Calu3 (cell line): ENCODE measurements at regions not wholly inside any gene's neighbourhood (a gene's known extent, or its start where the extent isn't known, plus 50 kb on each side); places are given as distances from the start of the nearest gene placed in this dataset.

Experiments
- BruUV-seq: library from RNA; stranded (reverse); fragments of 400-500 nt; replicated peaks from 2 replicates; lab custom pipeline; 2021; lab: Mats Ljungman, UMichigan
- CTCF ChIA-PET: fragments of 300-600 bp; sonication (Branson Sonifier 250); formaldehyde crosslinking; loops from one replicate; lab custom pipeline; 2022; ENCODE audit warnings: antibody characterized with exemption; lab: Charles Lee
- DNase-seq: peaks from one replicate; pipeline ENCODE4 v3.0.0; 2022
- H3K27ac Mint-ChIP-seq: one replicate; pipeline ENCODE4 v1.8.0; 2022; ENCODE audit warnings: mixed read lengths; ENCODE audit not compliant: unreplicated experiment
- H3K27me3 Mint-ChIP-seq: one replicate; pipeline ENCODE4 v1.8.0; 2022; ENCODE audit warnings: mixed read lengths; ENCODE audit not compliant: unreplicated experiment
- H3K36me3 Mint-ChIP-seq: one replicate; pipeline ENCODE4 v1.8.0; 2022; ENCODE audit warnings: mild to moderate bottlenecking, moderate library complexity, mixed read lengths; ENCODE audit not compliant: insufficient read depth, unreplicated experiment
- H3K4me1 Mint-ChIP-seq: one replicate; pipeline ENCODE4 v1.8.0; 2022; ENCODE audit warnings: mild to moderate bottlenecking, low read depth, mixed read lengths; ENCODE audit not compliant: unreplicated experiment
- H3K4me3 Mint-ChIP-seq: one replicate; pipeline ENCODE4 v1.8.0; 2022; ENCODE audit warnings: mild to moderate bottlenecking, low read depth, moderate library complexity, mixed read lengths; ENCODE audit not compliant: unreplicated experiment
- H3K9me3 Mint-ChIP-seq: one replicate; pipeline ENCODE4 v1.8.0; 2022; ENCODE audit warnings: low read depth, mixed read lengths; ENCODE audit not compliant: unreplicated experiment
- intact Hi-C: fragments of 100-400 bp; cut with micrococcal nuclease; formaldehyde crosslinking; loops from one replicate; pipeline ENCODE4 v1.10.0; 2022; ENCODE audit not compliant: unreplicated experiment
- TF ChIP-seq, protein P1 (sequence below): fragments of 200-600 bp; IDR thresholded peaks from one replicate; pipeline ENCODE4 v1.8.0; 2022; ENCODE audit warnings: antibody characterized with exemption; ENCODE audit not compliant: unreplicated experiment

DNA sequence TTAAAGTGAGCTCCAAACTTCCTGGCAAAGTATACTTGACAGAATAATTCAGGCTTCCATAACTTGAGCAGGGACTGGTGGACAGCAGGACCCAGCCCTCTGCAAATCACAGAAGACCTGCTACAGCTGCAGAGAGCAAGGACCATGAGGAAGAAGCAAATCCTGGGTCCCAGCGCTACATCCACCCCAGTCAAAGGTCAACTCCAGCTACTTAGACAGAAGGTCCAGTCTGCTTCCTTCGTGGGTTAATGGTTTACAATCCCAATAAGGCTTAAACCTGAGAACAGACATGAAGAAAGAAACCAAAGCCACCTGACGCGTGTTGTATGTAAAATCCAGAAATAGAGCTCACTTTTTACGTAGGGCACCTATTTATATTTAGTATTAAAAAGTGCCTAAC is 57.7 kb downstream of the SHANK2 start:
- CTCF ChIA-PET, result no interaction called here
- Mint-ChIP-seq H3K27me3 (no peaks in the 10 kb centered on the region), H3K4me3 (no peak overlapping the region), H3K9me3 (no peaks in the 10 kb centered on the region), H3K36me3 (no peaks in the 10 kb centered on the region), H3K4me1 (no peaks in the 10 kb centered on the region), H3K27ac (no peak overlapping the region)
- TF ChIP-seq, protein P1, sequence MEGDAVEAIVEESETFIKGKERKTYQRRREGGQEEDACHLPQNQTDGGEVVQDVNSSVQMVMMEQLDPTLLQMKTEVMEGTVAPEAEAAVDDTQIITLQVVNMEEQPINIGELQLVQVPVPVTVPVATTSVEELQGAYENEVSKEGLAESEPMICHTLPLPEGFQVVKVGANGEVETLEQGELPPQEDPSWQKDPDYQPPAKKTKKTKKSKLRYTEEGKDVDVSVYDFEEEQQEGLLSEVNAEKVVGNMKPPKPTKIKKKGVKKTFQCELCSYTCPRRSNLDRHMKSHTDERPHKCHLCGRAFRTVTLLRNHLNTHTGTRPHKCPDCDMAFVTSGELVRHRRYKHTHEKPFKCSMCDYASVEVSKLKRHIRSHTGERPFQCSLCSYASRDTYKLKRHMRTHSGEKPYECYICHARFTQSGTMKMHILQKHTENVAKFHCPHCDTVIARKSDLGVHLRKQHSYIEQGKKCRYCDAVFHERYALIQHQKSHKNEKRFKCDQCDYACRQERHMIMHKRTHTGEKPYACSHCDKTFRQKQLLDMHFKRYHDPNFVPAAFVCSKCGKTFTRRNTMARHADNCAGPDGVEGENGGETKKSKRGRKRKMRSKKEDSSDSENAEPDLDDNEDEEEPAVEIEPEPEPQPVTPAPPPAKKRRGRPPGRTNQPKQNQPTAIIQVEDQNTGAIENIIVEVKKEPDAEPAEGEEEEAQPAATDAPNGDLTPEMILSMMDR, result no peak
- no peak for DNase-seq
- intact Hi-C loops, result no loop called here
- BruUV-seq, result no TSS peak

DNA sequence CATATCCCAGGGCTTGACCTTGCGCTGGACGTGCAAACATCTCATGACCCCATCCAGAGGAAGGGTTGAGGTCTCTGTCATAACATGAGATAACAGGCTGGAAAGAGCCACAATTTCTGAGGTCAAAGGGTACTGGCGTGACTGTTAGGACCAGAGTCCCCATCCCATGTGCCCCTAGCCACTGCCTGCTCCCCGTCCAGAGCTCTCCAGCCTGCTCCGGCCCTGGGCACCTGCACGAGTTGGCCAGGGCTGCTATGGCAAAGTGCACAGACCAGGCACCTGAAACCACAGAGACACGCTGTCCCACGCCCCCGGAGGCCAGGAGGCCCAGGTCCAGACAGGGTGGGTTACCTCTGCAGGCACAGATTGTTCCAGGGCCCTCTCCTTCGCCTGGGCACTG is 58.9 kb downstream of the SHANK2 start:
- no TSS peak for BruUV-seq
- intact Hi-C loops, result no loop called here
- H3K27ac Mint-ChIP-seq, result no peak overlapping the region
- H3K27me3 Mint-ChIP-seq, result no peaks in the 10 kb centered on the region
- no peak for DNase-seq
- peaks cover 7% of the 10 kb centered on the region for H3K36me3 Mint-ChIP-seq
- no peak overlapping the region for H3K4me3 Mint-ChIP-seq
- CTCF ChIA-PET, result no interaction called here
- TF ChIP-seq, protein P1, result no peak
- no peaks in the 10 kb centered on the region for H3K4me1 Mint-ChIP-seq
- no peaks in the 10 kb centered on the region for H3K9me3 Mint-ChIP-seq

DNA sequence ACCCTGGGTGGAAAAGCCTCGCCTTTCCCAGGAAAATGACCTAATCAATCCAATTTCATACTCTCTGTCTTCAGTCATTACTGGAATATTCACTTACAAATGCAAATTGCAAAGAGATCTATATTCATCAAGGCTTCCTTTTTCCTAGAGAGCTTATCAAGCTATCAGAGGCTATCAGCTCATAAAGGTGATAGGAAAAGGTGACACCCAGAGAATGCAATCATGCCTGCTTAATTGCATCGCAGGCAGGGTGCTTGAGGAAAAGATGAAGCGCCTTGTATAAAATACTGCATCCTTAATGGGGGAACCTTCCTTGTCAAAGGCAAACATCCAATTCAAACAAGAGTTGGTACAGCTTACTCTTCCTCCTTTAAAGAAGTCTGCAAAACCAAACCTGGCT is 59.7 kb downstream of the SHANK2 start:
- peaks cover 12% of the 10 kb centered on the region for H3K36me3 Mint-ChIP-seq
- TF ChIP-seq, protein P1, result no peak
- intact Hi-C loops, result no loop called here
- H3K27me3 Mint-ChIP-seq, result no peaks in the 10 kb centered on the region
- no peak overlapping the region for H3K27ac Mint-ChIP-seq
- H3K9me3 Mint-ChIP-seq, result no peaks in the 10 kb centered on the region
- DNase-seq, result no peak
- CTCF ChIA-PET, result no interaction called here
- BruUV-seq, result no TSS peak
- no peak overlapping the region for H3K4me3 Mint-ChIP-seq
- no peaks in the 10 kb centered on the region for H3K4me1 Mint-ChIP-seq

DNA sequence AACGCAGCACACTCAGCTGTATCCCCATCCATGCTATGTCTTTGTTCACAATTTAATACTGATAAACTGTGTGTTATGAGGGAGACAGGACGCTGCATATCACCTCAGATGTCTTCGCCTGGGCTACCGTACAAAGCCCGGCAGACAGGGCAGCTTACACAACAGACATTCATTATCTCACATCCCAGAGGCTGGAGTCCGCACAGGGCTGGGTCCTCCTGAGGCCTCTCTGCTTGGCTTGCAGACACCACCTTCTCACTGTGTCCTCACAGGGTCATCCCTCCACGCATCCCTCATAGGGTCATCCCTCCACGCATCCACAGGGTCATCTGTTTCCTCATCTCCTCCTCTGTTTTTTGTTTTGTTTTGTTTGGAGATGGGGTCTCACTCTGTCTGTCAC is 61.2 kb downstream of the SHANK2 start:
- no peak overlapping the region for H3K27ac Mint-ChIP-seq
- H3K9me3 Mint-ChIP-seq, result no peaks in the 10 kb centered on the region
- H3K4me3 Mint-ChIP-seq, result no peak overlapping the region
- TF ChIP-seq, protein P1, result no peak
- intact Hi-C loops, result no loop called here
- peaks cover 12% of the 10 kb centered on the region for H3K36me3 Mint-ChIP-seq
- CTCF ChIA-PET, result no interaction called here
- no peaks in the 10 kb centered on the region for H3K4me1 Mint-ChIP-seq
- no TSS peak for BruUV-seq
- DNase-seq, result no peak
- no peaks in the 10 kb centered on the region for H3K27me3 Mint-ChIP-seq
